GM06990 (cell line): ENCODE measurements at regions not wholly inside any gene's neighbourhood (a gene's known extent, or its start where the extent isn't known, plus 50 kb on each side); places are given as distances from the start of the nearest gene placed in this dataset.
"Not testable (repeated sequence)": the region's sequence is repeated elsewhere in the genome, so short reads cannot be mapped to it uniquely, and the experiment has no call there.

Source experiments
- DNase-seq: peaks from one replicate; pipeline ENCODE4 v3.0.0-alpha.2; 2011; ENCODE audit not compliant: insufficient read length; ENCODE audit errors: extremely low read depth
- H3K27me3 ChIP-seq: replicated peaks from 2 replicates; pipeline ENCODE4 v1.6.0; 2011; ENCODE audit warnings: low read length; ENCODE audit not compliant: control insufficient read depth, insufficient read depth
- H3K36me3 ChIP-seq: 2 replicates; pipeline ENCODE4 v1.5.1; 2011; ENCODE audit warnings: low read length; ENCODE audit not compliant: control insufficient read depth, insufficient read depth
- H3K4me3 ChIP-seq: replicated peaks from 2 replicates; pipeline ENCODE4 v1.5.1; 2011; ENCODE audit warnings: low read depth, mild to moderate bottlenecking, control low read depth, low read length
- TF ChIP-seq, protein P1 (sequence below): IDR thresholded peaks from 2 replicates; pipeline ENCODE4 v1.5.1; 2011; ENCODE audit warnings: low read length, control low read depth, mild to moderate bottlenecking, inconsistent platforms; ENCODE audit not compliant: insufficient read depth, poor library complexity, severe bottlenecking

DNA sequence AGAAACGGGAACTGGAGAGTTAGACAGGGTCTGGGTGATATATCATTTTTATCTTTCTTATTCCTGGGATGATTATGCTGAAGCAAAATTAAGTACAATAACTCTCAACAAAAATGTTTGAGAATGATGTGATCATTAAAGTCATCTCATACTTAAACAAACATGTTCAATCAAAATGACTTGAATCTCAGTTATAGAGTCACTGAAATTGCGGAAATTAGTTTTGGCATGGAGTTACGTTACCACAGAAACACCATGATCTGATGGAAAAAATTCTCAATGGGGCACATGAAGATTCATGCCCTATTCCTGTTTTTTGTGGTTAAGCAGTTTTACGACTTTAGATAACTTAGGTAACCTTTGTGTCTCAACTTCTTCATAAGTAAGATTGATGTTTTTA lies 757.7 kb downstream of the EPHA4 start:
- no peak for DNase-seq
- TF ChIP-seq, protein P1, sequence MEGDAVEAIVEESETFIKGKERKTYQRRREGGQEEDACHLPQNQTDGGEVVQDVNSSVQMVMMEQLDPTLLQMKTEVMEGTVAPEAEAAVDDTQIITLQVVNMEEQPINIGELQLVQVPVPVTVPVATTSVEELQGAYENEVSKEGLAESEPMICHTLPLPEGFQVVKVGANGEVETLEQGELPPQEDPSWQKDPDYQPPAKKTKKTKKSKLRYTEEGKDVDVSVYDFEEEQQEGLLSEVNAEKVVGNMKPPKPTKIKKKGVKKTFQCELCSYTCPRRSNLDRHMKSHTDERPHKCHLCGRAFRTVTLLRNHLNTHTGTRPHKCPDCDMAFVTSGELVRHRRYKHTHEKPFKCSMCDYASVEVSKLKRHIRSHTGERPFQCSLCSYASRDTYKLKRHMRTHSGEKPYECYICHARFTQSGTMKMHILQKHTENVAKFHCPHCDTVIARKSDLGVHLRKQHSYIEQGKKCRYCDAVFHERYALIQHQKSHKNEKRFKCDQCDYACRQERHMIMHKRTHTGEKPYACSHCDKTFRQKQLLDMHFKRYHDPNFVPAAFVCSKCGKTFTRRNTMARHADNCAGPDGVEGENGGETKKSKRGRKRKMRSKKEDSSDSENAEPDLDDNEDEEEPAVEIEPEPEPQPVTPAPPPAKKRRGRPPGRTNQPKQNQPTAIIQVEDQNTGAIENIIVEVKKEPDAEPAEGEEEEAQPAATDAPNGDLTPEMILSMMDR: no peak
- H3K27me3 ChIP-seq: no peaks in the 10 kb centered on the region

DNA sequence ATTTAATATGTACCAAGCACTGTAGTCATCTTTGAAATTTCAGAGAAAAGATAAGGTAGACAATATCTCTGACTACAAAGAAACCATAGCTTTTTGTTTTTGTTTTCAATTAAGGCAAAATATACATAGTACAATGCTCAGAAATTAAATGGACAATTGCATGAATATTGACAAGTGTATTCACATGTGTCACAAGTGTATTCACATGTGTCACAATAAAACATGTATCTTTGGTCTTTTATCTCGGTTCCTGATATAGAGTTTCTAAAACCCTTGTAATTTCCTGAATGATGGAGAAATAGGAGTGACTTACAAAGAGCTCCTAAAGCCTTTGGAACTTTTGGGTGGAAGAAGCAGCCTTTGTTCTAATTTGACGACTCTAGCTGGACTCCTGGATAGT lies 756.4 kb downstream of the EPHA4 start:
- H3K4me3 ChIP-seq: no peak overlapping the region
- TF ChIP-seq, protein P1: no peak
- DNase-seq: no peak
- no peaks in the 10 kb centered on the region for H3K36me3 ChIP-seq
- no peaks in the 10 kb centered on the region for H3K27me3 ChIP-seq

More for the DNA sequence above, 757.7 kb downstream of the EPHA4 start:
- Histone ChIP-seq H3K36me3 (no peaks in the 10 kb centered on the region), H3K4me3 (no peak overlapping the region)

DNA sequence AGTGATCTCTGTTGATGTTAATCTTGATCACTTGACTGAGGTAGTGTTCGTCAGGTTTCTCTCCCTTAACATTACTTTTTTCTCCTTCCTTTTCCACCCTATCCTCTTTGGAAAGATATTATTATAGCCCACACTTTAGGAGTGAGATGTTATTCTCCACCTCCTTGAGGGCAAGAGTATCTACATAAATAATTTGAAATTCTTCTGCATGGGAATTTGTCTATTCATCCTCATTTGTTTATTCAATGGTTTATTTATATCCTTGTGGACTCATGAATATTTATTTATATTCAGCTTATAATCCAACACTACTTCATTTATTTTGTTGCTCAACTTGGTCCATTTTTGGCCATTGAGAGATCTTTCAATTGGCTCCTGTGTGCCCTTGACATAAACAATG lies 750.4 kb downstream of the EPHA4 start:
- TF ChIP-seq, protein P1: no peak
- Histone ChIP-seq H3K27me3 (no peaks in the 10 kb centered on the region), H3K4me3 (no peak overlapping the region), H3K36me3 (no peaks in the 10 kb centered on the region)
- DNase-seq: no peak

DNA sequence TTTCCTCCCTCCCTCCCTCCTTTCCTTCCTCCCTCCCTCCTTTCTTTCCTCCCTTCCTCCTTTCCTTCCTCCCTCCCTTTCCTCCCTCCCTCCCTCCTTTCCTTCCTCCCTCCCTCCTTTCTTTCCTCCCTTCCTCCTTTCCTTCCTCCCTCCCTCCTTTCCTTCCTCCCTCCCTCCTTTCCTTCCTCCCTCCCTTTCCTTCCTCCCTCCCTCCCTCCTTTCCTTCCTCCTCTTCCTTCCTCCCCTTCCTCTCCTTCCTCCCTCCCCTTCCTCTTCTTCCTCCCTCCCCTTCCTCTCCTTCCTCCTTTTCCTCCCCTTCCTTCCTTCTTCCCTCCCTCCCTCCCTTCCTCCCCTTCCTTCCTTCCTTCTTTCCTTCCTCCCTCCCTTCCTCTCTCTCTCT lies 748.5 kb downstream of the EPHA4 start:
- not testable (repeated sequence) for DNase-seq, H3K36me3 ChIP-seq, H3K4me3 ChIP-seq, H3K27me3 ChIP-seq

DNA sequence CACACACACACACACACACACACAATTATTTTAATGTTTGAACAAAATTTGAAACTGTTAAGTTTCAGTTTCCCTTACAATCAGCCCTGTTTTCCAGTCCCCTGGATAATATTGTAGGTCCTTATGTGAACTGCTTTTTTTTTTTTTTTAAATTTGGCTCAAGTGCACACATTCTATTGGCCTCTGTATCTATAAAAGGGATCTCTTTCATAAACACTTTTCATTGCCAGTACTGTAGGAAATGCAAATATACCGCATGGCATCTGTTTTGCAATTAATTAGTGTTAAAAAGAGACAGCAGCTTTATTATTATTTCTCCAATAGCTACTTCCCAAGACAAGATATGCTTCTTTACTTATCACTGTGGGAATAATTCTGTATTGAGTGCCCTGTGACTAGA lies 738.7 kb downstream of the EPHA4 start:
- Histone ChIP-seq H3K4me3 (no peak overlapping the region), H3K36me3 (no peaks in the 10 kb centered on the region), H3K27me3 (no peaks in the 10 kb centered on the region)
- DNase-seq: no peak
- TF ChIP-seq, protein P1: no peak

DNA sequence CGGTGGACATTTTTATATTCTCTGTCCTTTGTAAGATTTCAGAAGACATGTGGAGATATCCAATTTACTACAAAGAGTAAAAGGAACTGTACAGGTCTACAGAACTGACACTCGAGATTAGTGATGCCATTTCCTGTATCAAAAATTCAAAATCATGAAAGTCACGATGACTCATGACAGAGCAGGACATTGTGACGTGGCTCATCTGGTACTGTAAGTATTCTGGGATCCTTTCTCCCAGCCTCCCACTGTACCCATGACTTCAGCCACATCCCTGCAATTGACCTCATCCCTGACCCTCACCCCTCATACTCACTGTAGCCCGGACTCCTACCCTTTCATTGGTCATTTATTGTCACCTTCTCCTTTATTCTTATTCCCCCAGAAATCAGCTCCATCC lies 736.5 kb downstream of the EPHA4 start:
- Histone ChIP-seq H3K4me3 (no peak overlapping the region), H3K27me3 (no peaks in the 10 kb centered on the region), H3K36me3 (no peaks in the 10 kb centered on the region)
- TF ChIP-seq, protein P1: no peak
- no peak for DNase-seq
